ENCODE measurements at regions not wholly inside any gene's neighbourhood (a gene's known extent, or its start where the extent isn't known, plus 50 kb on each side); places are given as distances from the start of the nearest gene placed in this dataset.

DNA sequence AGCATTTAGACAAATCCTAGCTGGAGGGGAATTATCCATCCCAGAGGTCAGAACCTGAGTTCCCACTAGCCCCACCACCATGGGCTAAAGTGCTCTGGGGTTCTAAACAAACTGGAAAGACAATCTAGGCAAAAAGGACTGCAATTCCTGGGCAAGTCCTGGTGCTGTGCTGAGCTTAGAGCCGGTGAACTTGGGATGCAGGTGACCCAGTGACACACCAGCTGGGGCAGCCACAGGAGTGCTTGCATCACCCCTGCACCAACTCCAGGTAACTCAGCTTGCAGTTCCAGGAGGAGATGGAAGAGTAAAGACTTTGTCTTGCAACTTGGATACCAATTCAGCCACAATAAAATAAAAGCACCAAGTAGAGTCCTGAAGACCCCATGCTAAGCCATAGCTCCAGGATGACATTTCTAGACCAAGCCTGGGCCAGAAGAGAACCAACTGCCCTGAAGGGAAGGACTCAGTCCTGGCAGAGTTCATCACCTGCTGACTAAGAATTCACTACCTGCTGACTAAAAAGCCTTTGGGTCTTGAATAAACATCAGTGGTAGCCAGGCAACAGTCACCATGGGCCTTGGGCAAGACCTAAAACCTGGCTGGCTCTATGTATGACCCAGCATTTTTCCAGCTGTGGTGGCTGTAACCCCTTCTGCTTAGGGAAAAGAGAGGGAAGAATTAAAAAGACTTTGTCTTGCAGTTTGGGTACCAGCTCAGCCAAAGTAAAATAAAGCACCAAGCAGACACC, 223.4 kb upstream of the DIO2 start:
- intact Hi-C loops (cut with micrococcal nuclease) (no loop called here), dilution Hi-C loops (cut with MboI; ENCODE audit: extremely low pct_ligation_motif_present, low sequenced_read_pairs) (no loop called here)
- no peak overlapping the region for H3K27ac ChIP-seq (ENCODE audit: insufficient read depth, low read depth, low read length)
- no peaks in the 10 kb centered on the region for H3K27me3 ChIP-seq (ENCODE audit: control insufficient read depth in 2 of 2, insufficient read depth in 2 of 2, low read length in 2 of 2)
- no peaks in the 10 kb centered on the region for H3K9me1 ChIP-seq (replicated peaks; ENCODE audit: control insufficient read depth, extremely low read depth, insufficient read depth, low read length)
- BruUV-seq (replicated peaks), result no TSS peak
- H3K4me3 ChIP-seq (replicated peaks in 1 of 3; ENCODE audit: insufficient read depth in 1 of 3, low read depth in 1 of 3, low read length in 3 of 3), result no peak overlapping the region
- no peaks in the 10 kb centered on the region for H3K36me3 ChIP-seq (ENCODE audit: control insufficient read depth in 2 of 2, extremely low read depth in 1 of 2, insufficient read depth in 2 of 2, low read length in 2 of 2)
- H3K9ac ChIP-seq (replicated peaks; ENCODE audit: extremely low read depth, insufficient read depth, low read length), result no peak overlapping the region
- CTCF ChIA-PET, result no interaction called here
- H3K79me2 ChIP-seq (ENCODE audit: control insufficient read depth, insufficient read depth, low read length), result no peaks in the 10 kb centered on the region
- H3K9me3 ChIP-seq (replicated peaks; ENCODE audit: control insufficient read depth, insufficient read depth, low read length), result no peaks in the 10 kb centered on the region
- no peak overlapping the region for H2AFZ ChIP-seq (ENCODE audit: low read depth, low read length)
- POLR2A ChIA-PET, result no interaction called here
- H4K20me1 ChIP-seq (replicated peaks; ENCODE audit: control insufficient read depth, extremely low read depth, insufficient read depth, low read length), result no peaks in the 10 kb centered on the region
- TF ChIP-seq, protein P1, sequence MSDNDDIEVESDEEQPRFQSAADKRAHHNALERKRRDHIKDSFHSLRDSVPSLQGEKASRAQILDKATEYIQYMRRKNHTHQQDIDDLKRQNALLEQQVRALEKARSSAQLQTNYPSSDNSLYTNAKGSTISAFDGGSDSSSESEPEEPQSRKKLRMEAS (IDR thresholded peaks at IDR 0.05; ENCODE audit: insufficient read depth, insufficient read length), result no peak
- TF ChIP-seq POLR2AphosphoS5 (IDR thresholded peaks at IDR 0.05; ENCODE audit: insufficient read depth, low read depth, low read length), result no peak
- no peak for TF ChIP-seq MYC (IDR thresholded peaks at IDR 0.05; ENCODE audit: low read depth, low read length)
- TF ChIP-seq FOS (IDR thresholded peaks at IDR 0.05; ENCODE audit: borderline replicate concordance, insufficient read depth, low read length), result no peak
- no peak for TF ChIP-seq POLR2A (IDR thresholded peaks at IDR 0.05; ENCODE audit: low read depth, low read length)
- no peak for TF ChIP-seq EZH2 (IDR thresholded peaks at IDR 0.05; ENCODE audit: borderline replicate concordance, low read depth, low read length, severe bottlenecking)
- no peak for TF ChIP-seq GATA2 (IDR thresholded peaks at IDR 0.05; ENCODE audit: insufficient read depth, insufficient read length, low read depth, low read length)
- no peak for TF ChIP-seq JUN (IDR thresholded peaks at IDR 0.05; ENCODE audit: borderline replicate concordance, insufficient read depth, insufficient read length, low read depth)
- TF ChIP-seq, protein P2, sequence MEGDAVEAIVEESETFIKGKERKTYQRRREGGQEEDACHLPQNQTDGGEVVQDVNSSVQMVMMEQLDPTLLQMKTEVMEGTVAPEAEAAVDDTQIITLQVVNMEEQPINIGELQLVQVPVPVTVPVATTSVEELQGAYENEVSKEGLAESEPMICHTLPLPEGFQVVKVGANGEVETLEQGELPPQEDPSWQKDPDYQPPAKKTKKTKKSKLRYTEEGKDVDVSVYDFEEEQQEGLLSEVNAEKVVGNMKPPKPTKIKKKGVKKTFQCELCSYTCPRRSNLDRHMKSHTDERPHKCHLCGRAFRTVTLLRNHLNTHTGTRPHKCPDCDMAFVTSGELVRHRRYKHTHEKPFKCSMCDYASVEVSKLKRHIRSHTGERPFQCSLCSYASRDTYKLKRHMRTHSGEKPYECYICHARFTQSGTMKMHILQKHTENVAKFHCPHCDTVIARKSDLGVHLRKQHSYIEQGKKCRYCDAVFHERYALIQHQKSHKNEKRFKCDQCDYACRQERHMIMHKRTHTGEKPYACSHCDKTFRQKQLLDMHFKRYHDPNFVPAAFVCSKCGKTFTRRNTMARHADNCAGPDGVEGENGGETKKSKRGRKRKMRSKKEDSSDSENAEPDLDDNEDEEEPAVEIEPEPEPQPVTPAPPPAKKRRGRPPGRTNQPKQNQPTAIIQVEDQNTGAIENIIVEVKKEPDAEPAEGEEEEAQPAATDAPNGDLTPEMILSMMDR (IDR thresholded peaks at IDR 0.05; ENCODE audit: extremely low read depth in 1 of 2, insufficient read depth in 1 of 2, low read depth in 1 of 2, low read length in 2 of 2), result no peak
- no peak overlapping the region for H3K4me2 ChIP-seq (ENCODE audit: insufficient read depth, low read length)
- FAIRE-seq, result no peak
- DNase-seq (ENCODE audit: low read depth, low spot score), result no peak
- H3K4me1 ChIP-seq (ENCODE audit: control insufficient read depth, extremely low read depth, insufficient read depth, low read length), result no peaks in the 10 kb centered on the region

Measured in endothelial cell of umbilical vein (primary cell).